A549 (cell line): ENCODE measurements at regions not wholly inside any gene's neighbourhood (a gene's known extent, or its start where the extent isn't known, plus 50 kb on each side); places are given as distances from the start of the nearest gene placed in this dataset.

Source experiments
- CHD2 ChIP-seq: fragments of 150-350 bp; IDR thresholded peaks from 2 replicates; pipeline ENCODE4 v1.6.1; 2014; ENCODE audit warnings: low read length; ENCODE audit not compliant: partially characterized antibody
- CTCF ChIP-seq: fragments of >200 bp; sonication (Bioruptor Twin); formaldehyde crosslinking; IDR thresholded peaks from 3 replicates; pipeline ENCODE4 v1.5.1; 2016
- POLR2A ChIP-seq: IDR thresholded peaks from 2 replicates; pipeline ENCODE4 v1.6.1; 2012; ENCODE audit warnings: mild to moderate bottlenecking, low read length

- TF ChIP-seq POLR2A (no peak), CTCF (no peak), CHD2 (no peak)
Measured at GRCh38 chr6:14305131-14305530, 187.6 kb downstream of the CD83 start.
